PFSK-1 (cell line): ENCODE measurements at regions not wholly inside any gene's neighbourhood (a gene's known extent, or its start where the extent isn't known, plus 50 kb on each side); places are given as distances from the start of the nearest gene placed in this dataset.

Experiments used
- FOXP2 ChIP-seq: optimal IDR thresholded peaks from 2 replicates; pipeline ENCODE3; 2011; ENCODE audit warnings: borderline replicate concordance, control low read depth, inconsistent platforms; ENCODE audit not compliant: insufficient read depth; ENCODE audit errors: extremely low read length, extremely low read depth
- POLR2AphosphoS5 ChIP-seq: IDR thresholded peaks from 2 replicates; pipeline ENCODE4 v1.6.1; 2012; ENCODE audit warnings: low read depth, mild to moderate bottlenecking, control low read depth, low read length, moderate library complexity
- REST ChIP-seq, 2 experiments: IDR thresholded peaks; 2 replicates each; pipeline versions ENCODE4 v1.6.1 to v1.8.0; 2011 to 2012; ENCODE audit warnings: low read depth in 2 of 2, low read length in 2 of 2, control low read depth in 1 of 2, inconsistent platforms in 1 of 2, mild to moderate bottlenecking in 1 of 2, moderate library complexity in 1 of 2; ENCODE audit not compliant: insufficient read depth in 1 of 2
- SIN3A ChIP-seq: IDR thresholded peaks from 2 replicates; pipeline ENCODE4 v1.6.1; 2012; ENCODE audit warnings: mild to moderate bottlenecking, low read length, moderate library complexity, borderline replicate concordance; ENCODE audit not compliant: insufficient read depth
- TAF1 ChIP-seq: IDR thresholded peaks from 2 replicates; pipeline ENCODE4 v1.6.1; 2012; ENCODE audit warnings: low read length, control low read depth, borderline replicate concordance; ENCODE audit not compliant: insufficient read depth

- TF ChIP-seq POLR2AphosphoS5 (no peak), TAF1 (no peak), FOXP2 (no peak), REST (IDR thresholded peaks at IDR 0.05; ENCODE audit: insufficient read depth in 1 of 2, low read depth in 2 of 2, low read length in 2 of 2) (no peak), SIN3A (no peak)
Observed at GRCh38 chr2:146271131-146271831, 1573.5 kb upstream of the ACVR2A start.

GRCh38 chr2:146270618-146271017 lies 1574.2 kb upstream of the ACVR2A start:
- no peak for TF ChIP-seq FOXP2
- TF ChIP-seq POLR2AphosphoS5, result no peak
- TF ChIP-seq SIN3A, result no peak
- no peak for TF ChIP-seq REST (IDR thresholded peaks at IDR 0.05; ENCODE audit: insufficient read depth in 1 of 2, low read depth in 2 of 2, low read length in 2 of 2)
- no peak for TF ChIP-seq TAF1

- TF ChIP-seq TAF1, result no peak
- TF ChIP-seq REST (IDR thresholded peaks at IDR 0.05; ENCODE audit: insufficient read depth in 1 of 2, low read depth in 2 of 2, low read length in 2 of 2), result no peak
- TF ChIP-seq SIN3A, result no peak
- TF ChIP-seq FOXP2, result no peak
Observed at GRCh38 chr2:146267093-146267492, 1577.7 kb upstream of the ACVR2A start.

GRCh38 chr2:146265656-146266055 lies 1579.2 kb upstream of the ACVR2A start:
- no peak for TF ChIP-seq SIN3A
- no peak for TF ChIP-seq FOXP2
- no peak for TF ChIP-seq REST (IDR thresholded peaks at IDR 0.05; ENCODE audit: insufficient read depth in 1 of 2, low read depth in 2 of 2, low read length in 2 of 2)
- no peak for TF ChIP-seq POLR2AphosphoS5
- TF ChIP-seq TAF1, result no peak
